ENCODE measurements at regions not wholly inside any gene's neighbourhood (a gene's known extent, or its start where the extent isn't known, plus 50 kb on each side); places are given as distances from the start of the nearest gene placed in this dataset.

DNA sequence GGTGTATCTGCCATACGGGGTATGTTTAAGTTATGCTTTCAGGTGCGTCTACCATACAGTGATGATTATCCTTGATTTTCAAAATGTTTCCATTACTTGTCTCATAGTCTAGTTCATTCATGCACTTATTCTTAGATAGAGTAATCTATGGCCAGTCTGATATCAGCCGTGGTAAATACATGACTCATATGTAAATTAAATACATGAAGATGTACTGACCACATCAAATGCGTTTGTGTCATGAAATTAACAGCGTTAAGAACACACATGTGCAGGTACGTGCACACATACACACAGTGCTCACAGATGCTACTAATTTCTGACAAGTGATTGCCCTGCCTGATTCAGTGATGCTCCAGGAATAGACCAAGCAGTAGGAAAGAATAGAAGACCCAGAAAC lies 75.2 kb upstream of the EXOC1L start:
- H3K27ac ChIP-seq: no peak overlapping the region
- H3K36me3 ChIP-seq: no peaks in the 10 kb centered on the region
- H3K4me3 ChIP-seq: no peak overlapping the region
- intact Hi-C loops (cut with DNase I): no loop called here
- TF ChIP-seq, protein P1, sequence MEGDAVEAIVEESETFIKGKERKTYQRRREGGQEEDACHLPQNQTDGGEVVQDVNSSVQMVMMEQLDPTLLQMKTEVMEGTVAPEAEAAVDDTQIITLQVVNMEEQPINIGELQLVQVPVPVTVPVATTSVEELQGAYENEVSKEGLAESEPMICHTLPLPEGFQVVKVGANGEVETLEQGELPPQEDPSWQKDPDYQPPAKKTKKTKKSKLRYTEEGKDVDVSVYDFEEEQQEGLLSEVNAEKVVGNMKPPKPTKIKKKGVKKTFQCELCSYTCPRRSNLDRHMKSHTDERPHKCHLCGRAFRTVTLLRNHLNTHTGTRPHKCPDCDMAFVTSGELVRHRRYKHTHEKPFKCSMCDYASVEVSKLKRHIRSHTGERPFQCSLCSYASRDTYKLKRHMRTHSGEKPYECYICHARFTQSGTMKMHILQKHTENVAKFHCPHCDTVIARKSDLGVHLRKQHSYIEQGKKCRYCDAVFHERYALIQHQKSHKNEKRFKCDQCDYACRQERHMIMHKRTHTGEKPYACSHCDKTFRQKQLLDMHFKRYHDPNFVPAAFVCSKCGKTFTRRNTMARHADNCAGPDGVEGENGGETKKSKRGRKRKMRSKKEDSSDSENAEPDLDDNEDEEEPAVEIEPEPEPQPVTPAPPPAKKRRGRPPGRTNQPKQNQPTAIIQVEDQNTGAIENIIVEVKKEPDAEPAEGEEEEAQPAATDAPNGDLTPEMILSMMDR (IDR thresholded peaks at IDR 0.05): no peak
- no peaks in the 10 kb centered on the region for H3K9me3 ChIP-seq
- H3K4me1 ChIP-seq: no peaks in the 10 kb centered on the region
- H3K27me3 ChIP-seq: no peaks in the 10 kb centered on the region
- no peak for DNase-seq (ENCODE audit: low spot score in 2 of 2)

- Histone ChIP-seq H3K27ac (no peak overlapping the region), H3K4me3 (no peak overlapping the region), H3K9me3 (no peaks in the 10 kb centered on the region), H3K27me3 (no peaks in the 10 kb centered on the region), H3K36me3 (no peaks in the 10 kb centered on the region), H3K4me1 (no peaks in the 10 kb centered on the region)
- intact Hi-C loops (cut with DNase I): no loop called here
- no peak for DNase-seq (ENCODE audit: low spot score in 2 of 2)
- TF ChIP-seq, protein P1 (IDR thresholded peaks at IDR 0.05): no peak
Measured at GRCh38 chr4:55745014-55745413, 74.6 kb upstream of the EXOC1L start.

DNA sequence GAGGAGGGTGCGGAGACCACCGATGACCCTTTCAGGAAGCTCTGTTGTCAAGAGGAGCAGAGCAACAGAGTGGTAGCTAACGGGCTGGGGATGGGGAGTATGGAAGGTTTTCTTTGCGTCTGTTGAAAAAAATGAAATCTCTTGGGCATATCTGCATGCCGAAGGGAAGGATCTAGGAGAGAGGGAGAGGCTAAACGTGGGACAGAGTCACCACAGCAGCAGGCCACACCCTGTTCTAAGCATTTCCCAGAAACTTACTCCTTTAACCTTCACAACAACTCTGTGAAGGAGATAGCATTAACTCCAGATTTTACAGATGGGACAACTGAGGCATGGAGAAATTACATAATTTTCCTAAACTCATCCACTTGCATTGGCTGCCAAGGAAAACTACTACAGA lies 71.8 kb upstream of the EXOC1L start:
- no peak overlapping the region for H3K27ac ChIP-seq
- no peak for DNase-seq (ENCODE audit: low spot score in 2 of 2)
- intact Hi-C loops (cut with DNase I): no loop called here
- no peaks in the 10 kb centered on the region for H3K36me3 ChIP-seq
- H3K9me3 ChIP-seq: no peaks in the 10 kb centered on the region
- H3K4me3 ChIP-seq: no peak overlapping the region
- no peaks in the 10 kb centered on the region for H3K27me3 ChIP-seq
- TF ChIP-seq, protein P1 (IDR thresholded peaks at IDR 0.05): no peak
- no peaks in the 10 kb centered on the region for H3K4me1 ChIP-seq

GRCh38 chr4:55749666-55750065 lies 69.9 kb upstream of the EXOC1L start:
- H3K9me3 ChIP-seq: no peaks in the 10 kb centered on the region
- TF ChIP-seq, protein P1 (IDR thresholded peaks at IDR 0.05): no peak
- no peaks in the 10 kb centered on the region for H3K27me3 ChIP-seq
- intact Hi-C loops (cut with DNase I): no loop called here
- no peak overlapping the region for H3K27ac ChIP-seq
- no peaks in the 10 kb centered on the region for H3K36me3 ChIP-seq
- H3K4me3 ChIP-seq: no peak overlapping the region
- no peaks in the 10 kb centered on the region for H3K4me1 ChIP-seq
- no peak for DNase-seq (ENCODE audit: low spot score in 2 of 2)

DNA sequence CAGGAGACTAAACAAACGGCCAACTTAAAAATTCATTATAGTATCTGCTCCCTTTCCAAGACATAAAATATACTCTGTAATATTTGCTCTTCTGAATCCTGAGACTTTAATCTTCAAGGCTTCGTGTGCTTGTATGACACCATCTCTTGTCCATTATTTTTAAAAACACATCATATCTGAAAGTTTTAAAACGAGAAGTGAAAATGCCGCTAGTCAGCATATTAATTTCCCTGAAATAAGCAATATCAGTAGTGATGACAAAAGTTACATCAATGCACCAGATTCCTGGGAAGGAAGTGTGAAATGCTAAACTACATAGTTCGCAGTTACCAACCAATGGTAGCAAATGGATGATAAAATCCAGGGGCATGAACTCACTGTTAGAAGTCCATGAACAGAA lies 66.8 kb upstream of the EXOC1L start:
- no peak overlapping the region for H3K4me3 ChIP-seq
- TF ChIP-seq, protein P1 (IDR thresholded peaks at IDR 0.05): no peak
- H3K36me3 ChIP-seq: no peaks in the 10 kb centered on the region
- DNase-seq (ENCODE audit: low spot score in 2 of 2): no peak
- no peaks in the 10 kb centered on the region for H3K27me3 ChIP-seq
- H3K9me3 ChIP-seq: no peaks in the 10 kb centered on the region
- intact Hi-C loops (cut with DNase I): no loop called here
- H3K4me1 ChIP-seq: no peaks in the 10 kb centered on the region
- no peak overlapping the region for H3K27ac ChIP-seq

- no peak for DNase-seq (ENCODE audit: low spot score in 2 of 2)
- no peaks in the 10 kb centered on the region for H3K4me1 ChIP-seq
- intact Hi-C loops (cut with DNase I): no loop called here
- no peak overlapping the region for H3K4me3 ChIP-seq
- H3K36me3 ChIP-seq: no peaks in the 10 kb centered on the region
- no peaks in the 10 kb centered on the region for H3K9me3 ChIP-seq
- no peak overlapping the region for H3K27ac ChIP-seq
- H3K27me3 ChIP-seq: no peaks in the 10 kb centered on the region
- TF ChIP-seq, protein P1 (IDR thresholded peaks at IDR 0.05): no peak
Measured at GRCh38 chr4:55753856-55754255, 65.7 kb upstream of the EXOC1L start.

Measured in ascending aorta (tissue), 2 donors.